IPS-20b (cell line): ENCODE measurements at regions not wholly inside any gene's neighbourhood (a gene's known extent, or its start where the extent isn't known, plus 50 kb on each side); places are given as distances from the start of the nearest gene placed in this dataset.
"Not testable (repeated sequence)": the region's sequence is repeated elsewhere in the genome, so short reads cannot be mapped to it uniquely, and the experiment has no call there.

Source experiments
- H3K27ac ChIP-seq: one replicate; pipeline ENCODE4 v1.5.1; 2013; ENCODE audit warnings: low read length
- H3K27me3 ChIP-seq: 2 replicates; pipeline ENCODE4 v1.6.1; 2013; ENCODE audit warnings: mild to moderate bottlenecking, low read length, inconsistent platforms; ENCODE audit not compliant: insufficient read depth
- H3K36me3 ChIP-seq: 2 replicates; pipeline ENCODE4 v1.6.1; 2013; ENCODE audit warnings: low read depth, mild to moderate bottlenecking, inconsistent platforms, low read length, moderate library complexity; ENCODE audit not compliant: insufficient read depth
- H3K4me1 ChIP-seq: 2 replicates; pipeline ENCODE4 v1.6.1; 2013; ENCODE audit warnings: mild to moderate bottlenecking, control low read depth, inconsistent platforms, low read length, moderate library complexity; ENCODE audit not compliant: insufficient read depth
- H3K4me3 ChIP-seq: 2 replicates; pipeline ENCODE4 v1.5.1; 2013; ENCODE audit warnings: mild to moderate bottlenecking, low read length, inconsistent platforms
- H3K9ac ChIP-seq: 2 replicates; pipeline ENCODE4 v1.6.1; 2013; ENCODE audit warnings: low read depth, mild to moderate bottlenecking, inconsistent platforms, low read length, moderate library complexity
- H3K9me3 ChIP-seq: 2 replicates; pipeline ENCODE4 v1.6.1; 2013; ENCODE audit warnings: mild to moderate bottlenecking, low read depth, low read length, inconsistent platforms; ENCODE audit not compliant: insufficient read depth

DNA sequence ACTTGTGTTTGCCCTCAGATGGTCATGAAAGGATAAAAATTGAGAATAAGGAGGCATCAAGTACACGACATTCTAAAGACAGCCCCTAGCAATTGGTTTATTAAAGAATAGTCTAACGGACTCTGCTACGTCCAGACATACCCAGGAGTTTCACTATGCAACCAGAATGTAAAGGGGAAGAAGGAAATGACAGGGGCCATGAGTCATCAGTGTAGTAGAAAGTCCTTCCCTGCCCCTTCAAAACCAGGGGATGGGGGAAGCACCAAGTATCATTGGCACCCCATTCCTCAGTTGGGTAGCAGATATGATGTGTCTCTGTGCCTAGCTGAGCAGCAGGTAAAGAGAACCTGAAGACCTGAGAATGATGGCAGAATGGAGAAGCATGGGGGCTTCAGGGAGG, 367.4 kb downstream of the IL20RB start:
- H3K36me3 ChIP-seq: no peaks in the 10 kb centered on the region
- H3K27me3 ChIP-seq: no peaks in the 10 kb centered on the region
- no peak overlapping the region for H3K27ac ChIP-seq
- no peaks in the 10 kb centered on the region for H3K4me1 ChIP-seq
- no peak overlapping the region for H3K4me3 ChIP-seq
- H3K9me3 ChIP-seq: peaks cover 2% of the 10 kb centered on the region; the same call in 1 of the 2 replicates
- no peak overlapping the region for H3K9ac ChIP-seq

DNA sequence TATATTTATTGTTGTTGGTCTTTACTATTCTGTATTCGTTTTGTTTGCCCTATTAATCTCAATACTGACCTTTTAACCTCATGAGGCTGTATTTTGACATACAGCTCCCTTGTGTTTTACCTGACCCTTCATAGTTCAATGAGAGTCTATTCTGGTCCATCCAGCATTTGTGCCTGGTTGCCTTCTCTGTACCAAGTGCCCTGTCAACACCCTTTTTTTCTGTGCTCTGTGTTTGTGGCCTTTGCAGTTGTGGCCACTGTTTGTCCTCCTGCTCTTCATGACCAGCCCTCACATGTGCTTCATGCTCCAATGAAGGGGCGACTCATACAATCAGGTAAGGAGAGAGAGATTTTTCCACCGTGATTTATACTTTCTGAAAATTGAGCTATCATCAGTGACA, 368.2 kb downstream of the IL20RB start:
- no peaks in the 10 kb centered on the region for H3K36me3 ChIP-seq
- H3K4me1 ChIP-seq: no peaks in the 10 kb centered on the region
- no peaks in the 10 kb centered on the region for H3K27me3 ChIP-seq
- H3K9ac ChIP-seq: no peak overlapping the region
- H3K4me3 ChIP-seq: no peak overlapping the region
- no peak overlapping the region for H3K27ac ChIP-seq
- H3K9me3 ChIP-seq: peaks cover 2% of the 10 kb centered on the region; the same call in 1 of the 2 replicates

DNA sequence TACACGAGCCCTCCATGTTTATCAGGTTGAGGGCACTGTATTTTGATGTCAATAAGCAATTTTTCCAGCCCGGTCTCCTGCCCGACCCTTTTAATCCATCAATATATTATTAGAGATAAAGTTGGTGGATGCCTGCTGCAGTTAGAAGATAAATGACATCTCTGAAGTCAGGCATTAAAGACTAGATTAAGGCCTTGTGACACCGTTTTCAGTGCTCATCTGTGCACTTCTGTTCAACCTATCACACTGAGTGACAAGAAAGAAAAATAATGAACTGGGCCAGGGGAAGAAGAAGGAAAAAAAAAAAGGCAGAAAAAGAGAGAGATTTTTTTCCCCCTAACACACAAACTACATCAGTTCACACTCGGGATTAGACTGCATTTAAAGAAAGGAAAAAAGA, 371.8 kb downstream of the IL20RB start:
- no peak overlapping the region for H3K4me3 ChIP-seq
- no peaks in the 10 kb centered on the region for H3K4me1 ChIP-seq
- H3K9ac ChIP-seq: no peak overlapping the region

DNA sequence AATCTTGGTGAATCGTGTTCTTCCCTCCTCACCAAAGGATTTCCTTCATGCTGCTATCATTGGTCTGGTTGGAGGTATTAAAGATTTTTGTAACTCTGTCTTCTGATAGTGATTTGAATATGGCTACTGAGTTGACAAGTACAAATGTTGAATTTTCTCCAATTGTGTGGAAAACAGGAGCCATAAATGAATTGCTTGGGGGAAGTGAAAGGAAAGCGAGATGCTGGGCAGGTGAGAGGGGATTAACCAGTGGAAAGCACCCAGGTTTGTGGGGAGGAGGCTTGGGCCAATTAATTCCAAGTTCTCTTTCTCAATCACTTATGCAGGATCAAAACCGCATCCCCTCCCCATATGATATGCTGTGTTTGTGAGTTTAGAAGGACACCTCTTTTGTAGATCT, 372.5 kb downstream of the IL20RB start:
- no peaks in the 10 kb centered on the region for H3K4me1 ChIP-seq
- H3K4me3 ChIP-seq: no peak overlapping the region
- no peaks in the 10 kb centered on the region for H3K36me3 ChIP-seq
- no peak overlapping the region for H3K9ac ChIP-seq
- H3K27ac ChIP-seq: no peak overlapping the region
- H3K27me3 ChIP-seq: no peaks in the 10 kb centered on the region
- H3K9me3 ChIP-seq: no peaks in the 10 kb centered on the region

More for the DNA sequence above, 371.8 kb downstream of the IL20RB start:
- no peaks in the 10 kb centered on the region for H3K27me3 ChIP-seq
- H3K9me3 ChIP-seq: no peaks in the 10 kb centered on the region
- H3K27ac ChIP-seq: no peak overlapping the region
- H3K36me3 ChIP-seq: no peaks in the 10 kb centered on the region

DNA sequence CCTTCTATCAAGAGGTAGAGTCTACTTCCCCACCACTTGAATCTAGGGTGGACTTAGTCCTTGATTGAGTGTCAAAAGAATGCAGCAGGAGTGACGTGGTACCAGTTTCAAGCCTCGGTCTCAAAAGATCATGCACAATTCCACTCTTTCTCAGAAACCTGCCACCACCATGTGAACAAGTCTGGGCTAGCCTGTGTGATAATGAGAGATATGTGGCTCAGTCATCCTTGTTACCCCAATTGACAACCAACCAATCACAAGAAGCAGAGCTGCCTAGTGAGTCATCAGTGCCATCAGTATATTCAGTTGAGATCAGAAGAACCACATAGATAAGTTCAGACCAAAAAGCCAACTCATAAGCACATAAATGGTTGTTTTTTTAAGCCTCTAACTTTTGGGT, 374.5 kb downstream of the IL20RB start:
- no peaks in the 10 kb centered on the region for H3K4me1 ChIP-seq
- H3K27ac ChIP-seq: no peak overlapping the region
- no peak overlapping the region for H3K9ac ChIP-seq
- no peaks in the 10 kb centered on the region for H3K36me3 ChIP-seq
- H3K9me3 ChIP-seq: no peaks in the 10 kb centered on the region
- H3K27me3 ChIP-seq: no peaks in the 10 kb centered on the region
- H3K4me3 ChIP-seq: no peak overlapping the region

DNA sequence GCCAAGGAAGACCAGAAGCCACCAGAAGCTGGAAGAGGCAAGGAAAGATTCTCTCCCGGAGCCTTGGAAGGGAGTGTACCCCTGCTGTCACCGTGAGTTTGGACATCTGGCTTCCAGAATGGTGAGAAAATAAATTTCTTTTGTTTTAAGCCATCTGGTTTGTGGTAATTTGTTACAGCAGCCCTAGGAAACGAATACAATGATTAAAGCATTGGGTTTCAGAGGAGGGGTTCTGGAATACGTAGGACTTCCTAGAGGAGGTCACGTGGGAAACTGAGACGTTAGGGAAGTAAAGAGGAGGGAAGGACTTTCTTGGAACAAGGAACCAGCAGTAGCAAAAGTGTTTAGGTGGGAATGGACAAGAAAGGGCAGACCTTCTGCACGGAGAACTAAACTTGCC, 377.7 kb downstream of the IL20RB start:
- no peaks in the 10 kb centered on the region for H3K4me1 ChIP-seq
- H3K27me3 ChIP-seq: no peaks in the 10 kb centered on the region
- H3K9ac ChIP-seq: no peak overlapping the region
- H3K27ac ChIP-seq: no peak overlapping the region
- no peaks in the 10 kb centered on the region for H3K36me3 ChIP-seq
- peaks cover 29% of the 10 kb centered on the region for H3K9me3 ChIP-seq
- no peak overlapping the region for H3K4me3 ChIP-seq

DNA sequence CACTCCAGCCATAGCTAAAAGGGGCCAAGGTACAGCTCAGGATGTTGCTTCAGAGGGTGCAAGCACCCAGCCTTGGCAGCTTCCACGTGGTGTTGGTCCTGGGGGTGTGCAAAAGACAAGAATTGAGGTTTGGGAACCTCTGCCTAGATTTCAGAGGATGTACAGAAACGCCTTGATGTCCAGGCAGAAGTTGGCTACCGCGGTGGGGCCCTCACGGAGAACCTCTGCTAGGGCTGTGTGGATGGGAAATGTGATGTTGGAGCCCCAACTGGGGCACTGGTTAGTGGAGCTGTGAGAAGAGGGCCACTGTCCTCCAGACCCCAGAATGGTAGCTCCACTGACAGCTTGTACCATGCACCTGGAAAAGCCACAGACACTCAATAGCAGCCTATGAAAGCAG, 380.6 kb downstream of the IL20RB start:
- not testable (repeated sequence) for H3K27me3 ChIP-seq, H3K36me3 ChIP-seq, H3K27ac ChIP-seq, H3K9ac ChIP-seq, H3K4me1 ChIP-seq, H3K4me3 ChIP-seq
- H3K9me3 ChIP-seq: peaks cover 30% of the 10 kb centered on the region

DNA sequence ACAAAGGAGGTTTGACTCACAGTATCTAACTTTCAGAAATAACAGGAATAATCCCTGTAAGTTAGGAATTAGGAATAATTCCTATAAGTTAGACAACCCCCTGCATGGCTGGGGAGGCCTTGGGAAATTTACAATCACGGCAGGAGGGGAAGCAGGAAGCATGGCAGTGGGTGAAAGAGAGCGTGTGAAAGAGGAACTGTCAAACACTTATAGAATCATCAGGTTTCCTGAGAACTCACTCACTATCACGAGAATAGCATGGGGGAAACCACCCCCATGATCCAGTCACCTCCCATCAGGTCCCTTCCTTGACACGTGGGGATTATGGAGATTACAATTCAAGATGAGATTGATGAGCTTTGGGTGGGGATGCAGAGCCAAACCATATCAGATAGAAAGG, 385.5 kb downstream of the IL20RB start:
- H3K9me3 ChIP-seq: peaks cover 23% of the 10 kb centered on the region

DNA sequence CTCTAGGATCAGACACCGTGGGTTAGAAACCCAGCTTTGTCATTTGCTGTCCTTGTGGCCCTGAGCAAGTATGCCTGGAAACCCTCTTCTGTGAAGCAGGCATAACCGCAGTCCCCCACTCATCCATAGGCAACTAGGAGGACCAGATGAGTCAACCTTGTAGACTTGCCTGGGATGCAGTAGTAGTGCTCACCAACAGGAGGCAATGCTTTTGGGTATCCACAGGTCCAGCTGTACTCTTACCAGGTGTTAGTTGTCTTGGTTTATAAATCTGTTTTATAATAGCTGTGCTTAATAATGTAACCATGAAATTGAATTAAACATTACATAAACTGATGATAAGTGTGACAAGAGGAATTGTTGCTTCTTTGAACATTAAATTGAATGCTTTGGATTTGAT, 389.3 kb downstream of the IL20RB start:
- H3K27me3 ChIP-seq: no peaks in the 10 kb centered on the region
- no peak overlapping the region for H3K27ac ChIP-seq
- H3K4me1 ChIP-seq: no peaks in the 10 kb centered on the region
- H3K9ac ChIP-seq: no peak overlapping the region
- H3K36me3 ChIP-seq: no peaks in the 10 kb centered on the region
- no peaks in the 10 kb centered on the region for H3K9me3 ChIP-seq
- H3K4me3 ChIP-seq: no peak overlapping the region

More for the DNA sequence above, 385.5 kb downstream of the IL20RB start:
- H3K36me3 ChIP-seq: no peaks in the 10 kb centered on the region
- H3K9ac ChIP-seq: no peak overlapping the region
- no peak overlapping the region for H3K4me3 ChIP-seq
- H3K27me3 ChIP-seq: no peaks in the 10 kb centered on the region
- no peaks in the 10 kb centered on the region for H3K4me1 ChIP-seq
- H3K27ac ChIP-seq: no peak overlapping the region

DNA sequence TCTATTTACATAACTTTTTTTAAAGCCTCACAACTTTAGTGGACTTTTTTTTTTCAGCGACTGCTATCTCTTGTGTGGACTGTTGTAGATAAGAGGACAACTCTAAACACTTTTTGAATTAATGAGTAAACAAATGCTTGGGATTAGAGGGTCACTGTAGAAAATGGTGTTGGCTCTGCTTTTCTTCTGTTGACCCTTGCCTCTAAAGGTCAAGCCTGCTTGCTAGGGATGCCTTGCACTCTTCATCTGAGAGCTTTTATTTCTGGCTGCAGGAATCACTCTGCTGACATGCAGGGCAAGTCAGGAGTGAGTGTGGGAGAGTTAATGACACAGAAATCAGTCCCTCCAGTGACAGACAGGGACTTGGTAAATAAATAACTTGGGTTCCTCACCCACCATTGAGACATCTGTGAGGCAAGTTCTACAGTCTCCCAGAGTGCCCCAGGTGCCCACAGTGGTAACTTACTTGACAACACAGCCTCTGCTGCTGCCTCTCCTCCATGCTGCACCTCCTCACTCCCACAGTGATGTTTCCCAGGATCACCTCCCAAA, 390.1 kb downstream of the IL20RB start:
- Histone ChIP-seq H3K9me3 (no peaks in the 10 kb centered on the region), H3K4me1 (no peaks in the 10 kb centered on the region), H3K27ac (no peak overlapping the region), H3K4me3 (no peak overlapping the region), H3K27me3 (no peaks in the 10 kb centered on the region), H3K36me3 (no peaks in the 10 kb centered on the region), H3K9ac (no peak overlapping the region)

DNA sequence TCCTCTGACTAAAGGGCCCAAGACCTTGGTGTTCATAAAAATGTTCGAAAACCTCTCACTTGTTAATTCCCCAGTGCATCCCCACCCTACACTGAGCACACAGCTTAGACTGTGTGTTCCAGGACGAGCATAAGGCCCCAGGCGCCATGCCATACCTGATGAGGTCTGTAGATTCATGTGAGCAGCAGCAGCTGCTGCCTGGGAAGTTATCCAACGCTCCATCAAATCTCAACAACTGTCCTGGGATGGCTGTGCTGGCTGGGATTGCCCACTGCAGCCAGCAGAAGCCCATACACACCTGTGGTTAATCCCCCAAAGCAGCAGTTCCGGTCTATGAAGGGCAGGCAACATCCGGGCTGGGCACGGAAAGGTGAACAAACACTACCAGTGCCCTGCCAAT, 391.2 kb downstream of the IL20RB start:
- Histone ChIP-seq H3K27me3 (no peaks in the 10 kb centered on the region), H3K9me3 (no peaks in the 10 kb centered on the region), H3K4me3 (no peak overlapping the region), H3K36me3 (no peaks in the 10 kb centered on the region), H3K4me1 (no peaks in the 10 kb centered on the region), H3K27ac (no peak overlapping the region), H3K9ac (no peak overlapping the region)

DNA sequence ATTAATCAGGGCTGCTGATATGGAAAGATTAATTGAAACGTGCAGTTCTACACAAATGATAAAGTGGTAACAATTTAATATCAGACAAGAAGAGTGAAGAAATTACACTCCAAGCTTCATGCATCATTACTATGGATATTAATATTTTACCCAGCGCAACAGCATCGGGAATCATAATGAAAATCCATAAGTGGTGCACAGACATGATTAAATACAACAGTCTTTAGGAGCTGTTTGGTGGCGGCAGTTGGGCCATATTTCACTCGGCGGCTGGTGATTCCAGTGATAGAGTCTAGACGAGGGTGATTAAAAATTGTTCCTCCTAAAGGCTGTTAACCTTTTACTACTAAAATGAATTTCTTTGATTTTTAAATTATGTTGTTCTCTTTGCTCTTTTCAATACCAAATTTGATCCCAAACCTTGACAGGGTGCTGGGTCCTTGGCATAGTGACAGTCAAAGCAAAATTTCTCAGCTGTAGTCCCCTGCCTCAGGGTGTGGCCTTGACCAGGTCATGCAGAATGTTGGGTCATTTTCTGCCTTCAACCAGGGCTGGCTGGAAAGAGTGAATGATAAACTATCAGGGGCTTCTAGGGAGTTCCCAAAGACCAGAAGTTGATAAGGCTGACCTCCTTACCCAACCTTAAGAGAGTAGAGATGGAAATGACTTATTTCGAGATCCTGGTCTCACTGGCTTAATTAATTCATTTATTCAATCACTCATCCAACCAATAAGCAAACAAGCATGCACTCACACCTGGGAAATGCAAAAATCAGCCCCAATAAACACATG, 392.0 kb downstream of the IL20RB start:
- no peak overlapping the region for H3K27ac ChIP-seq
- H3K36me3 ChIP-seq: no peaks in the 10 kb centered on the region
- no peak overlapping the region for H3K4me3 ChIP-seq
- H3K4me1 ChIP-seq: no peaks in the 10 kb centered on the region
- no peaks in the 10 kb centered on the region for H3K27me3 ChIP-seq
- no peaks in the 10 kb centered on the region for H3K9me3 ChIP-seq
- H3K9ac ChIP-seq: no peak overlapping the region
